GM12872 (cell line): ENCODE measurements at regions not wholly inside any gene's neighbourhood (a gene's known extent, or its start where the extent isn't known, plus 50 kb on each side); places are given as distances from the start of the nearest gene placed in this dataset.

ENCODE experiments used
- TF ChIP-seq, protein P1 (sequence below): IDR thresholded peaks from 3 replicates; pipeline ENCODE4 v1.5.1; 2011; ENCODE audit warnings: low read depth, mild to moderate bottlenecking, low read length, moderate library complexity; ENCODE audit not compliant: insufficient read depth

DNA sequence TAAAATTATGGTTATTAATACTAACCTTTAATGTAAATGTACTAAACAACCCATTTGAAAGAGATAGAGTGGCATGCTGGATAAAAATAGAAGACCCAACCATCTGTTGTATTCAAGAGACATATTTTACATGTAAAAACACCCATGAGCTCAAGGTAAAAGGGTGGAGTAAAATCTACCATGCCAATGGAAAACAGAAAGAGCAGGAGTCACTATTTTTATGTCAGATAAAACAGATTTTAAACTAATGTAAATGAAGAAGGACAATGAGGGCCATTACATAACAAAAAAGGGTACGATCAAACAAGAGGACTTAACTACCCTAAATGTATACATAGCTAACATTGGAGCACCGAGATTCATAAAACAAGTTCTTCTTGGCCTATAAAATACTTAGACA is 66.3 kb downstream of the ITM2A start:
- TF ChIP-seq, protein P1, sequence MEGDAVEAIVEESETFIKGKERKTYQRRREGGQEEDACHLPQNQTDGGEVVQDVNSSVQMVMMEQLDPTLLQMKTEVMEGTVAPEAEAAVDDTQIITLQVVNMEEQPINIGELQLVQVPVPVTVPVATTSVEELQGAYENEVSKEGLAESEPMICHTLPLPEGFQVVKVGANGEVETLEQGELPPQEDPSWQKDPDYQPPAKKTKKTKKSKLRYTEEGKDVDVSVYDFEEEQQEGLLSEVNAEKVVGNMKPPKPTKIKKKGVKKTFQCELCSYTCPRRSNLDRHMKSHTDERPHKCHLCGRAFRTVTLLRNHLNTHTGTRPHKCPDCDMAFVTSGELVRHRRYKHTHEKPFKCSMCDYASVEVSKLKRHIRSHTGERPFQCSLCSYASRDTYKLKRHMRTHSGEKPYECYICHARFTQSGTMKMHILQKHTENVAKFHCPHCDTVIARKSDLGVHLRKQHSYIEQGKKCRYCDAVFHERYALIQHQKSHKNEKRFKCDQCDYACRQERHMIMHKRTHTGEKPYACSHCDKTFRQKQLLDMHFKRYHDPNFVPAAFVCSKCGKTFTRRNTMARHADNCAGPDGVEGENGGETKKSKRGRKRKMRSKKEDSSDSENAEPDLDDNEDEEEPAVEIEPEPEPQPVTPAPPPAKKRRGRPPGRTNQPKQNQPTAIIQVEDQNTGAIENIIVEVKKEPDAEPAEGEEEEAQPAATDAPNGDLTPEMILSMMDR = no peak

DNA sequence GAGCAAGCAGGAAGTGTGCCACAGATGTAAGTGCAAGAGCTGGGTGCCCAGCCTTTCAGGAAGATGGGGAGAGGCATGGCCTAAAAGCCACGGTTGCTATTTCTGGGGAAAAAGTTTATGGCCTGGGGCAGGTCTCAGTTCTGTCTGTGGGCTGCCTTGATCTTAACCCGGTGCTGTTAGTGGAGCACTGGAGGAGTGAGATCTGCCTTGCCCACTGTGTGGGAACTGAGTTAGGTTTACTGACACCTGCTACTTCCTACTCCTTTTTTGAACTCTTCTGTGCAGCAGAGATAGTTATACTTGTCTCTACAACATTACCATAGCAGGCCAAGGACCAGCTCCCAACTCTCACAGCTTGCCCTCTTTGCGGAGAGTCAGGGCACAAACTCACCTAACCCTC is 76.5 kb downstream of the ITM2A start:
- TF ChIP-seq, protein P1 = no peak

DNA sequence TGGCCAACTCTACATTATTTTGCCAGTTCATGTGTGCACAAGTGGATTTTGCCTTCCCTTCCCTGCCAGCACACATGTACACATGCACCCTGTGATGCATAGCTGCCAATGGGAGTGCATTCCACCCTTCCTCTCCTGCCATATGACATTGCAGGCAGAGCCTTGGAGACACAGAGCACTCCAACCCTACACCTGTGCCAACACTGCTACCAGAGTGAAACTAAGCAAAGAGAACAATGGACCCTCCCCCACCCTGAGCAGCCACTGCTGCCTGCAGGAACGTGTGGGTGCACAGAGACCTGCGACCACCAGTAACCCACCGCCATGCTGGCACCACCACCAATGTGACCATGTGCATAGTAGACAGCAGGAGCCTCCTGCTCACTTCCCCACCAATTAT is 78.4 kb downstream of the ITM2A start:
- TF ChIP-seq, protein P1 = no peak

DNA sequence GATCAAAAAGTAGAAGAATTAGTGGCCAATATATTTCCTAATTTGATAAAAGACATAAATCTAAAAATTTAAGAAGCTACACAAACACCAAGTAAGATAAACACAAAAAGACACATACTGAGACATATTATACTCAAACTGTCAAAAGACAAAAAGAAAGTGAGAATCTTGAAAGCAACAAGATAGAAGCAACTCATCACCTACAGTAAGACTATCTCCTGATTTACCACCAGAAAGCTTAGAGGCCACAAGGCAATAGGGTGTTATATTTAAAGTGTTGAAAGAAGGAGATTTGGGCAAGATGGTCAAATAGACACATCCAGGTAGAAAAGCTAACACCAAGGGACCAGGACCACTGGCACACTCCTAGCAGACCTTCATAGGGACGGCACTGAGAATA is 79.4 kb downstream of the ITM2A start:
- TF ChIP-seq, protein P1 = no peak

DNA sequence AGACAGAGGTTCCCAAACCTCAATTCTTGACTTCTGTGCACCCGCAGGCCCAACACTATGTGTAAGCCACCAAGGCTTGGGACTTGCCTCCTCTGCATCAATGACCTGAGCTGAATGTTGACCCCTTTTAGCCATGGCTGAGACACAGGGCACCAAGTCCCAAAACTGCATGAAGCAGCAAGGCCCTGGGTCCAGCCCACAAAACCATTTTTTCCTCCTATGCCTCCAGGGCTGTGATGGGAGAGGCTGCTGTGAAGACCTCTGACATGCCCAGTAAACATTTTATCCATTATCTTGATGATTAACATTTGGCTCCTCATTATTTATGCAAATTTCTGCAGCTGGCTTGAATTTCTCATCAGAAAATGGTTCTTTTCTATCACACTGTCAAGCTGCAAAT is 85.4 kb downstream of the ITM2A start:
- TF ChIP-seq, protein P1 = no peak

DNA sequence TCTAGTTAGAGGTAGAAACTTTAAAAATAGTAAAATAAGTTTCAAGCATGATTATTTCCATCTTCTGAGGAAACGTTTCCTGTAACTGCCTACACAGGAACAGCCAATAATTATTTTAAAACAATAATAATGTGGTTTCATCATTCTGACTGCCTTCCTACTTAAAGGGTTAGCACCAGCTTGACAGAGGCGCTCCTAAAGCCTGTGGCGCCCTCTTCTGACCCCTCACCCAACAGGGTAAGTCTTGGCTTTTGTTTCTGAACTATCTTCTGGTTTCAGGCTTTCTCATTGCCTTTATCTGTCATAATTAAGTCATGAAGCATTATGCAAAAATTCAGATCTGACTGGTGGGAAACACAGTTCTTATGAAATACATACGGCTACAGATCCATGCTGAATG is 96.7 kb downstream of the ITM2A start:
- TF ChIP-seq, protein P1 = peak; percentile 70

DNA sequence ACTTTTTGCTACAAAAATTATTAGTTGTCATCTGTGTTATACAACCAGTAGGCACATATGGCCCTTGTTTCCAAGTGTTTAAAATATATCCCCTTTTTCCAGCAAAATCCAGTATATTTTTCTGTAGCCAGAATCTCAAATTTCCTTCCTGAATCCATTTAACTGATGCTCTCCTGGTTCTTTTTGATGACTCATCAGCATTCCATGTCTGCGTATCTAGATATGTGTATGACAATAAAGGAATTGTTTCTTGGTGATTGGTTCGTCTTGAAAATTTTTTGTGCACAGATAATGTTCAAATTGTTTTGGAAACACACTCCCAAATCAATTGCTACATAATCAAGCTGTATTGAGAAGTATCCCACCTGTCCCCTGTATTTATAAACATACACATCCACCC is 98.3 kb downstream of the ITM2A start:
- TF ChIP-seq, protein P1 = no peak

DNA sequence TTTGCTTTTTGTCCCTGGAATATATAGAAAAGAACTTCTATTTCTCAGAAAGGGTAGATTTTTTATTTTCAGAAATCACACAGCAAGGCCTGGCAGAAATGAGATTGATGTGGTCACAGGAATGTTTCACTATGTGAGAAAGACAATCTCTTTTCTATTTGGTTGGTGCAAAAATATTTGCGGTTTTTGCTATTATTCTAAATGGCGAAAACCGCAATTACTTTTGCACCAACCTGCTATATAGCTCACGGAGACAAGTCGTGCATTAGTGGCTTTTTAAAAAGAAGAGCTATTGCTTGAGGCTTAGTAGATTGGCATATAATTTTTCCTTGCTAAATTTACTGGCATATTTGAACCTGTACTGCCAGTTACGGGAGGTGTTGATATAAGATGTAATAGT is 100.4 kb downstream of the ITM2A start:
- TF ChIP-seq, protein P1 = no peak
